Stimulated activated CD8-positive, alpha-beta memory T cell treated with anti-CD3 and anti-CD28 coated beads, Interleukin-4, amount 100 ng/mL, for 24 hours (primary cell): ENCODE measurements at regions not wholly inside any gene's neighbourhood (a gene's known extent, or its start where the extent isn't known, plus 50 kb on each side); places are given as distances from the start of the nearest gene placed in this dataset.
"Not testable (repeated sequence)": the region's sequence is repeated elsewhere in the genome, so short reads cannot be mapped to it uniquely, and the experiment has no call there.

Experiments
- DNase-seq: peaks from one replicate; pipeline ENCODE4 v3.0.0-alpha.2; 2020; ENCODE audit warnings: low read depth

- no peak for DNase-seq
Measured at GRCh38 chr21:38041493-38041892, 125.2 kb upstream of the KCNJ6 start.

GRCh38 chr21:38042246-38042645 is 126.0 kb upstream of the KCNJ6 start:
- DNase-seq, result no peak

- DNase-seq, result no peak
Measured at GRCh38 chr21:38048167-38048566, 131.9 kb upstream of the KCNJ6 start.

DNA sequence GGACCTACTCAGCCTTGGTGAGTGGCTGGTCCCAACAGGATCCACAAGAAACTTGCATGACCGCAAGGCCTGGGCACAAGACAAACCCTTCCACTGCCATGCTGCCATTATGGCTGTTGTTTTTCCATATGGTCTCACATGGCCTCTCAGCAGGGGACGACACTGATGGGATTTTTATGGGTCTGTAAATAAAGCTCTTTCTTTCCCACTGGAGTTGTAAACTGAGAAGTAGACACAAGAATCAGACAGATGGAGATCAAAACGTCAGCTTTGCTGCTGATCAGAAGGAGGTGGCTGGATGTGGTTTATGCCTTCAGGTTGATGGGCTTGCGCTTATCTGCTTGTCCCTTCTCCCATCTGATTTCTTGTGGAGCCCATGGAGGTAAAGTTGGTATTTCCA is 138.1 kb upstream of the KCNJ6 start:
- no peak for DNase-seq

DNA sequence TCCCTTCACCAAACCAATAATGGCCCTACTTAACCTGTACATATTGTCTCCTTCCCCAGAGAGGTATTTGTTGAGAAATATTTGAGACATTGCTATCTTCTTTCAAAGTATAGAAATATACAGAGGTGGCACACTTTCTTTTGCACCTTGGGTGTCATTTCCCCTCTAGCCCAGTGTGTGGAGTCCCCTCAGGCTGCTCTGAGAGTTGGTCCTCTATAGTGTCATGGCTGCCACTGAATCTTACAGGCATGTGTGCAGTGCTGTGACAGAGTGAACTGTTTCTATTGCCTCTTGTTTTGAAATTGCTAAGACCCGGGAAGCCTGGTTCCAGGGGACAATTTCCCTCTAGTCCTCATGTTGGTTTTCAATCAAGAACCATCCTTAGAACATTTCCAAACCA is 140.2 kb upstream of the KCNJ6 start:
- DNase-seq, result no peak

DNA sequence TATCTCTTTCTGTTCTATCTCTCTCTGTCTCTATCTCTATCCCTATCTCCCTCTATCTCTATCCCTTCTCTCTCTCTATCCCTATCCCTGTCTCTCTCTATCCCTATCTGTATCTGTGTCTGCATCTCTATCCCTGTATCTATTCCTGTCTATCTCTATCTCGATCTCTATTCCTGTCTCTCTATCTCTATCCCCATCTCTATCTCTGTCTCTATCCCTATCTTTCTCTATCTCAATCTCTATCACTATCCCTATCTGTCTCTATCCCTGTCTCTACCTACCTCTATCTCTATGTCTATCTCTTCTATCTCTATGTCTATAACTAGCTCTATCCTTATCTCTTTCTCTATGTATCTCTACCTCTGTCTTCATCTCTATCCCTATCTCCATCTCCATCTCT is 141.4 kb upstream of the KCNJ6 start:
- DNase-seq, result no peak

- no peak for DNase-seq
Measured at GRCh38 chr21:38060533-38060932, 144.3 kb upstream of the KCNJ6 start.

DNA sequence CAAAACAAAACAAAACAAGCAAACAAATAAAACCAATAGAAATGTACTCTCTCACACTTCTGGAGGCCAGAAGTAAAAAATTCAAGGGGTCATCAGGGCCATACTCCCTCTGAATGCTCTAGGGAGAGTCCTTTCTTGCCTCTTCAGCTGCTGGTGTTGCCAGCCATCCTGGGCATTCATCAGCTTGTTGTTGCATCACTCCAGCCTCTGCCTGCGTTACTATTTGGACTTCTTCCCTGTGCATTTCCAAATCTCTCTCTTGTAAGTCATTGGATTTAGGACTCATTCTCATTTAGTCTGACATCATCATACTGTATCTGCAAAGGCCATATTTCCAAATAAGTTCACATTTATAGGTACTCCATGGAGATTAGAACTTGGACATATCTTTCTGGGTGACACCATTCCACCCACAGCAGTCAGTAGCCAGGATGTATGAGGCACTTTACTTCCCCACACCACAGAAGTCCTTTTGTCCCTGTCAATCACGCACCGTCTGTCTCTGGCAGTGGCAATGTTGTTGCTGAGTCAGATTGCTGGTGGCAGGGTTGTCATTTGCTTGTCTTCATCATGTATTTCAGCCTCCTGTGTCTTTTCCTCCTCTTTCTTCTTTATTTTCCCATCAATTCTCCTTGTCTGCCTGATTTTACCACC is 151.0 kb upstream of the KCNJ6 start:
- DNase-seq, result no peak

DNA sequence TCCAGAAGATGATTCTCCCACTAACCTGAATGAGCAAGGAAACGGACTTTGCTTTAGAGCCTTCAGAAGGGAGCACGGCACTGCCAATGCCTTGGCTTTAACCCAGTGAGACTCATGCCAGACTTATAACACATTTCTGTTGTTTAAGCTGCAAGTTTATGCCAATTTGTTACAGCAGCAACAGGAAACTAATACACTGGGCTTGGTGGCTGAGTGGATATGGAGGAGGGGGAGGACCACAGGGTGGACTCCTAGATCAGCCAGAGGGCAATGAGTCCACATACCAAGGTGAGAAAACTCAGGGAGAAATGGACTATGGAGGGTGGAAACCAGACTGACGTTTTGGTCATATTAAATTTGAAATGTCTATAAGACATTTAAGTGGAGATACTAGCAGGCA is 156.2 kb upstream of the KCNJ6 start:
- no peak for DNase-seq

DNA sequence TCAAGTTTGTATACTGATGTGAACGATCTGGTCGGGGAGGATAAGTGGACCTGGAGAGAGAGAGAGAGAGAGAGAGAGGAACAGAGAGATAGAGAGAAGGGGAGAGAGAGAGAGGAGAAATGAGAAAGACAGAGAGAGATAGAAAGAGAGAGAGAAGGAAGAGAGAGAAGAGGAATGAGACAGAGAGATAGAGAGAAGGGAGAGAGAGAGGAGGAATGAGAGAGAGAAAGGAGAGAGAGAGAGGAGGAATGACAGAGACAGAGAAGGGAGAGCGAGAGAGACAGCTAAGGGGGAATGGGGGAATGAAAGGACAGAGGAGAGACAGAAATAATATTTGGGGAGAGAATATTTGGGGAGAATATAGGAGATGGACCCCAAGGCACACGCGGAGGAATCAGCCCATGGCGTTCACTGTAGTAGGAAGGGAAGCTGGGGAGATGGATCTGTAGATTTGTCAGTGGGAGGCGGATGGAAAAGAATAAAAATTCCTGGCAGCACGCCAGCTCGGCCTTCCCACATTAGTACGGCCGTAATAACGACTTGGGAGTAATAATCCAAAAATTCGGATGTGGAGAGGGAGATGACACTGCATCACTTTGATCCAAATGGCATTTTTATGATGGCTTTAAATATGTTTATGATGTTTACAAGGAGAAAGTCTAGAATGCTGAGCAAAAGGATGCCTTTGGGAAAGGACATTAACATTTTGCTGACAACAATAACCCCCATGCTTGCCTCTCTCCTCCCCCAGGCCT is 159.8 kb upstream of the KCNJ6 start:
- no peak for DNase-seq

GRCh38 chr21:38077569-38077968 is 161.3 kb upstream of the KCNJ6 start:
- no peak for DNase-seq

DNA sequence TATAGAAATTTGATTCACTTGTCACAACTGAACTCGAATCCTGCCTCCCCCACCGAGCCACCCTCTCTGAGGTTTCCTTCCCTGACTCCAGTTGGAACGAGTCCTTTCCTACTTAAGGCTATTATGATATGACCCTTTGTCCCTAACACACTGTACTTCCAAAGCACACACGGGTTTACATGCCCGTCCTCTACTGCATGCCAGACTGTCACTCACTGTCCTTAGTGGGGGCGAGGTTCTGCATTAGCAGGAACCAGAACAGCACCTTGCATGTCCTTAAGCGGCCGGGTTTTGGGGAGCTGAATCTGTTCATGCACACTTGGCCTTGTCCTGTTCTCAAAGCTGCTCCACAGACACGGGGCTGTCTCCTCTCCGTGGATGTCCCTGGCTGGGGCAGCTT is 164.6 kb upstream of the KCNJ6 start:
- DNase-seq, result no peak

DNA sequence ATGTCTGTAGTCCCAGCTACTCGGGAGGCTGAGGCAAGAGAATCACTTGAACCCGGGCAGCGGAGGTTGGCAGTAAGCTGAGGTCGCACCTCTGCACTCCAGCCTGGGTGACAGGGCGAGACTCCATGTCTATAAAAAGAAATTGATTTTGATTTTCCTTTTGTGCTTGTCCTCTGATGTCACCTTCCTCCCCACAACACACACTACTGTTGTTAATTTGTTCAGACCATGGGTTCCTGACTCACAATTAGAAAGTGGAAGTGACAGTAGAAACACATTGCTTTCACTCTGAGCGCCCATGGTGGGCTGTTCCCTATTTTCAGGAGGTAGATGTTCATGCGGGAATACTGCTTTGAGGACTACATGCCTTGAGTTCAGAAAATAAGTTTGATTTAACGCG is 165.5 kb upstream of the KCNJ6 start:
- no peak for DNase-seq

DNA sequence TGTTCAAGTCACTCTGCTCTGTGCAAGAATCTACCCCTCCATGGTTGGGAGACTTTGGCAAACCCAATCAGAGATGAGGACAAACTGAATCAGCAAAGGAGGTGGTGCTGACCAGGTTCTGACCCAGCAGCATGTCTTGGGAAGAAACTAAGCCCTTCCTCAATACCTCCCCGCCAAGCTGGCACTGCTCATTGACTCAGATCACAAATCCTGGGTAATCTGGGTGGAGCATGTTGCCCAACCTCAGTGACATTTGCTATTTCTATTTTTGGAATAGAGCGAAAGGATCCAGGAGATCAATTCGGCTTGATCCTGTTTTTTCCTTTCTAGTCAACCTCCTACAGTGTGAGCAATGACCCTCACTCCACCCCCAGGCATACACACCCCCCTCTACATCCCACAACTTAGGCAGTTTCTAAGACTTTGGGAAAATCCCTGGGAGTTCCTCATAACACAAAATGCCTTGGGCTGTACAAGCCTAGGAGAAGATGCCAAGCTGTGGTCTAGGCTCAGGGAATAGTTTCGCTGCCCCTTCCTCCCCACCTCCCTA is 166.8 kb upstream of the KCNJ6 start:
- no peak for DNase-seq

- DNase-seq, result no peak
Measured at GRCh38 chr21:38083535-38083934, 167.3 kb upstream of the KCNJ6 start.

GRCh38 chr21:38086580-38086979 is 170.2 kb upstream of the KCNJ15 start:
- no peak for DNase-seq

DNA sequence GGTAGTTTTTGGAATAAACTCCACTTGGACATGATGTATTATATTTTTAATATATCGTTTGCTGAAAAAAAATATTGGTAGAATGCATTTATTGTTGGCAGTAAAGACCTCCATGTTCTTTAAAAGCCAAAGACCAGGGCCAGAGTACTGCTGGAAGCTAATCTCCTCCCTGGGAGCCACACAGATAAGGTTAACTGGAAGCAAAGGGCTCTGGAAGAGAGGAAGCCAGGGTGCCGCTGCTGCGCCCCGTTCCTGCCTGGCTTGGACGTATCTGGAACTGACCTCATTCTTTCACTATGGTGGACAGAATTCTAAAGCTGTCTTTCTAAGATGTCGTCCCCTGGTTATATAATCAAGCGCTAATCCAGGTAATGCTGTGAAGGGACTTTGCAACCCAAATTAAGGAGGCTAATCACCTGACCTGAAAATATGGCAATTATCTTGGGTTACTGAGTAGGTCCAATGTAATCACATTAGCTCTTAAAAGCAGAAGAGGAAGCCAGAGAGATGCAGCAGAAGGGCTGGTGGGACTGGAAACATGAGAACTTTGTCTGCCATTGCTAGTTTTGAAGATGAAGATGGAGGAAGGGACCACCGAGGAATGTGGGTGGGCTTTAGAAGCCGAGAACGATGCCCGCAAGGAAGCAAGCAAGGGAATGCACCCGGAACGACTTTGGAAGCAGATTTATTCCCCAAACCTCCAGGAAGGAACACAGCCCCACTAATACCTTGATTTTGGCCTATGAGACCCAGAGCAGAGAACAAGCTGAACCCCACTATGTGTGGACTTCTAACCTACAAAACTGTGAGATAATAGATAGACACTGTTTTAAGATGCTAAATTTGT is 167.7 kb upstream of the KCNJ15 start:
- DNase-seq, result no peak

- no peak for DNase-seq
Measured at GRCh38 chr21:38089763-38090046, 167.1 kb upstream of the KCNJ15 start.

- DNase-seq, result not testable (repeated sequence)
Measured at GRCh38 chr21:38091061-38091460, 165.7 kb upstream of the KCNJ15 start.

DNA sequence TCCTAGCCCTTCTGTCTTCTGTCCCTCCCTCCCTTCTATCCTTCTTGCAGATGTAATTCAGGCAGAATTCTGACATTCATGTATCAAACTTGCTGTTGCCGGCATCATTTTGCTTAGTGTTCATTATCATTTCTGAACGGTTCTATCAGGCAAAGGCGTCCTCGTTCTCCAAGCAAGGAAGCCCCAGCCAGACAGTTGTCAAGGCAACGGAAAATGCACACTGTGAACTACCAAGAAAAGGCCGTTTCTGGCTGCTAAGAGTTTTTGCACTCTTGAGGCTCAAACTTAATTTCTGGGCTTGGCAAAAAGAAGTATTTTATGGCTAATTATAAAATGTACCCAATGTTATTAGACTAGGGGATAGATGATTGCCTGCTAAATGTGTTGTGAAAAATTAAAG is 164.7 kb upstream of the KCNJ15 start:
- DNase-seq, result no peak

GRCh38 chr21:38095220-38095619 is 161.6 kb upstream of the KCNJ15 start:
- DNase-seq, result no peak

- no peak for DNase-seq
Measured at GRCh38 chr21:38097789-38098188, 159.0 kb upstream of the KCNJ15 start.

GRCh38 chr21:38112219-38112789 is 144.5 kb upstream of the KCNJ15 start:
- DNase-seq, result no peak
